A549 (cell line): ENCODE measurements at regions not wholly inside any gene's neighbourhood (a gene's known extent, or its start where the extent isn't known, plus 50 kb on each side); places are given as distances from the start of the nearest gene placed in this dataset.

Source experiments
- RAD21 ChIP-seq, 2 experiments: fragments of >200 bp in 1 of 2; sonication (Bioruptor Twin) in 1 of 2; formaldehyde crosslinking in 1 of 2; IDR thresholded peaks in 1 of 2; conservative IDR thresholded peaks in 1 of 2; 2 replicates in 1 of 2; 3 replicates in 1 of 2; pipeline ENCODE4 v1.6.1; 2012 to 2018; ENCODE audit warnings: inconsistent platforms in 1 of 2
- TF ChIP-seq, protein P1 (sequence below): fragments of >200 bp; sonication (Bioruptor Twin); formaldehyde crosslinking; IDR thresholded peaks from 3 replicates; pipeline ENCODE4 v1.5.1; 2016
- TF ChIP-seq, protein P2 (sequence below): IDR thresholded peaks from 2 replicates; pipeline ENCODE4 v1.6.1; 2012

DNA sequence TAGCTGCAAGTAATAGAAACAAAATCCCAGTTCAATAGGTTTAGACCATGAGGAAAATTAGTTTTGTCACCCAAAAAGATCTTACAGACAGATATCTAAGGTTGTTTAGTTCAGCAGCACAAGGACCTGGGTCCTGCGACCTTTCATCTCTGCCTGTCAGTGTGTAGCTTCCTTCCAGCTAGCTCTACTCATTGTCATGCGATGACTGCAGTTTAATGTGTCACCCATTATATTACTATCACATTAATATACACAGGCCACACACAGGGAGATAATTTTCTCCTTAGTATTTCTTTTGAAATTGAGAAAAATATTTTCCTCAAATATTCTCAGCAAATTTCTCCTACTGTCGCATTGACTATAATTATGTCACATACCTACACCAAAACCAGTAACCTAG is 232.1 kb upstream of the ARSJ start:
- TF ChIP-seq, protein P1, sequence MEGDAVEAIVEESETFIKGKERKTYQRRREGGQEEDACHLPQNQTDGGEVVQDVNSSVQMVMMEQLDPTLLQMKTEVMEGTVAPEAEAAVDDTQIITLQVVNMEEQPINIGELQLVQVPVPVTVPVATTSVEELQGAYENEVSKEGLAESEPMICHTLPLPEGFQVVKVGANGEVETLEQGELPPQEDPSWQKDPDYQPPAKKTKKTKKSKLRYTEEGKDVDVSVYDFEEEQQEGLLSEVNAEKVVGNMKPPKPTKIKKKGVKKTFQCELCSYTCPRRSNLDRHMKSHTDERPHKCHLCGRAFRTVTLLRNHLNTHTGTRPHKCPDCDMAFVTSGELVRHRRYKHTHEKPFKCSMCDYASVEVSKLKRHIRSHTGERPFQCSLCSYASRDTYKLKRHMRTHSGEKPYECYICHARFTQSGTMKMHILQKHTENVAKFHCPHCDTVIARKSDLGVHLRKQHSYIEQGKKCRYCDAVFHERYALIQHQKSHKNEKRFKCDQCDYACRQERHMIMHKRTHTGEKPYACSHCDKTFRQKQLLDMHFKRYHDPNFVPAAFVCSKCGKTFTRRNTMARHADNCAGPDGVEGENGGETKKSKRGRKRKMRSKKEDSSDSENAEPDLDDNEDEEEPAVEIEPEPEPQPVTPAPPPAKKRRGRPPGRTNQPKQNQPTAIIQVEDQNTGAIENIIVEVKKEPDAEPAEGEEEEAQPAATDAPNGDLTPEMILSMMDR, result no peak
- TF ChIP-seq RAD21 (conservative IDR thresholded peaks at IDR 0.05 in 1 of 2, IDR thresholded peaks at IDR 0.05 in 1 of 2), result no peak
- TF ChIP-seq, protein P2, sequence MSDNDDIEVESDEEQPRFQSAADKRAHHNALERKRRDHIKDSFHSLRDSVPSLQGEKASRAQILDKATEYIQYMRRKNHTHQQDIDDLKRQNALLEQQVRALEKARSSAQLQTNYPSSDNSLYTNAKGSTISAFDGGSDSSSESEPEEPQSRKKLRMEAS, result no peak
